ENCODE measurements at regions not wholly inside any gene's neighbourhood (a gene's known extent, or its start where the extent isn't known, plus 50 kb on each side); places are given as distances from the start of the nearest gene placed in this dataset.
A peak's percentile ranks its signal among the peaks of the same experiment; 100 is the strongest.

- TF ChIP-seq CTCF (conservative IDR thresholded peaks at IDR 0.05), result no peak
- no peak overlapping the region for H2BK20ac ChIP-seq (ENCODE audit: low read depth, low read length, poor library complexity, severe bottlenecking)
- no peak overlapping the region for H4K5ac ChIP-seq (ENCODE audit: insufficient read length, low read depth, low read length)
These were observed 159.8 kb downstream of the ADAMTS15 start for GRCh38 chr11:130608287-130608686.

More at GRCh38 chr11:130608287-130608686, 159.8 kb downstream of the ADAMTS15 start:
- no peak overlapping the region for H3K27ac ChIP-seq (ENCODE audit: insufficient read length, low read depth, low read length)
- H3K23me2 ChIP-seq (ENCODE audit: insufficient read length, low read depth, low read length, poor library complexity, severe bottlenecking), result no peaks in the 10 kb centered on the region
- no peaks in the 10 kb centered on the region for H3K27me3 ChIP-seq (ENCODE audit: insufficient read depth, low read length)
- H4K20me1 ChIP-seq (ENCODE audit: control insufficient read depth, insufficient read depth, insufficient read length), result no peaks in the 10 kb centered on the region
- no peaks in the 10 kb centered on the region for H3K9me3 ChIP-seq (ENCODE audit: control insufficient read depth, low read depth, low read length)
- no peak overlapping the region for H3K56ac ChIP-seq (ENCODE audit: insufficient read length, low read depth, low read length)
- no peak overlapping the region for H4K91ac ChIP-seq (ENCODE audit: insufficient read length, low read depth, low read length)
- H2AFZ ChIP-seq (ENCODE audit: low read length), result no peak overlapping the region
- Mint-ChIP-seq H3K36me3 (ENCODE audit: insufficient read depth in 1 of 3, low read depth in 3 of 3) (no peaks in the 10 kb centered on the region; a peak in 1 of 7 replicates), H3K4me1 (peaks cover 11 to 17% of the 10 kb centered on the region in 2 experiments), H3K4me3 (no peak overlapping the region), H3K27me3 (ENCODE audit: low read depth) (peaks cover 2% of the 10 kb centered on the region), H3K9me3 (no peaks in the 10 kb centered on the region; a peak in 2 of 5 replicates), H3K27ac (peak overlapping the region in 1 of 3 experiments; percentile 3; a peak in 1 of 7 replicates)
- H3T11ph ChIP-seq (ENCODE audit: low read length), result no peak overlapping the region
- no peak overlapping the region for H3K9ac ChIP-seq (ENCODE audit: extremely low read depth, insufficient read length, low read length)
- no peak overlapping the region for H4K8ac ChIP-seq (replicated peaks; ENCODE audit: insufficient read length, low read depth, low read length)
- WGBS (ENCODE audit: extremely low coverage, insufficient read length, low lambda C conversion rate), result no CpG with 5 or more reads among the region's 8 CpGs
- no peak overlapping the region for H3K4ac ChIP-seq (ENCODE audit: low read depth, low read length)
- H2BK5ac ChIP-seq (ENCODE audit: insufficient read length, low read length), result no peak overlapping the region
- H2BK15ac ChIP-seq (ENCODE audit: low read depth, low read length), result no peak overlapping the region
- 0 out of 2 replicates have a peak, but pooled peaks cover 4% of the 10 kb centered on the region for H3K4me1 ChIP-seq (ENCODE audit: insufficient read depth, low read length)
- no peak overlapping the region; the same call in 1 of the 2 replicates for H3K14ac ChIP-seq (ENCODE audit: insufficient read depth, low read length)
- no peak overlapping the region for H3K23ac ChIP-seq (ENCODE audit: insufficient read length, low read depth, low read length)
- no peak for DNase-seq
- H3K79me1 ChIP-seq (ENCODE audit: insufficient read depth, low read depth, low read length, poor library complexity, severe bottlenecking), result no peaks in the 10 kb centered on the region
- no peak overlapping the region for H2BK12ac ChIP-seq (ENCODE audit: insufficient read length, low read depth, low read length)
- H3K79me2 ChIP-seq (ENCODE audit: insufficient read depth, low read length), result no peaks in the 10 kb centered on the region
- no peak overlapping the region for H3K4me2 ChIP-seq (ENCODE audit: insufficient read depth, insufficient read length, low read length)
- no peak overlapping the region for H3K18ac ChIP-seq (ENCODE audit: insufficient read length, low read depth, low read length)
- no peak overlapping the region for H2AK5ac ChIP-seq (ENCODE audit: insufficient read length, low read length)
- H2BK120ac ChIP-seq (ENCODE audit: low read depth, low read length, poor library complexity, severe bottlenecking), result no peak overlapping the region

Data from H9 (cell line).